ENCODE measurements at regions not wholly inside any gene's neighbourhood (a gene's known extent, or its start where the extent isn't known, plus 50 kb on each side); places are given as distances from the start of the nearest gene placed in this dataset.

DNA sequence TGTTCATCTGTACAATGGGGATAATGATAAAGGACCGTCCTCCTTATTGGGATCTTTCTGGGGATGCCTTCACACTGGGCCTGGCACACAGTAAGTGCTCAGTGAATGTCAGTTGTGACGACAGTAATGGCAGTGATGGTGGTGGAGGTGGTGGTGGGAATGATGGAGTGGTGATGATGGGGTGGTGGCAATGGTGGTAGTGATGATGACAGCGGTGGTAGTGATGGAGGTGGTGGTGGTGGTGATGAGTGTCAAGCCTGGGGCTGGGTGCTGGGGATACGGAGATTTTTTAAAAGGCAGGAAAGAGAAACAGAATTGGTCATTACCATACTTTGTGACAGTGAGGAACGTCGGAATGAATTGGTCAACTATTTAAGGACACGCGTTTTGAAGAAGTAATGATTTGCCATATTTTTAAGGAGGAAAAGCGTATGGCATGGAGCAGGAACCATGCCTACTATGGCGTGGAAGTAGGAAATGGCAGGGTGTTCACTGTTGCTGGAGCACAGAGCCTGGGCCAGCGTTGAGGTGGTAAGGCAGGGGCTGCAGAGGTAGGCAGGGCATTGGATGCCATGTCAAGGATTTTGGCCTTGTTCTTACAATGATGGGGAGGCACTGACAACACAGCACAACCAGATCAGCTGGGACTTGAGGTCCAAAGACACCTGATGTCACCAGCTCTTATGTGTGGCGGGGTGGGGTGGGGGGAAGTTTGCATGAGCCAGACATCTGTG lies 128.7 kb downstream of the ACTL8 start:
- TF ChIP-seq, protein P1, sequence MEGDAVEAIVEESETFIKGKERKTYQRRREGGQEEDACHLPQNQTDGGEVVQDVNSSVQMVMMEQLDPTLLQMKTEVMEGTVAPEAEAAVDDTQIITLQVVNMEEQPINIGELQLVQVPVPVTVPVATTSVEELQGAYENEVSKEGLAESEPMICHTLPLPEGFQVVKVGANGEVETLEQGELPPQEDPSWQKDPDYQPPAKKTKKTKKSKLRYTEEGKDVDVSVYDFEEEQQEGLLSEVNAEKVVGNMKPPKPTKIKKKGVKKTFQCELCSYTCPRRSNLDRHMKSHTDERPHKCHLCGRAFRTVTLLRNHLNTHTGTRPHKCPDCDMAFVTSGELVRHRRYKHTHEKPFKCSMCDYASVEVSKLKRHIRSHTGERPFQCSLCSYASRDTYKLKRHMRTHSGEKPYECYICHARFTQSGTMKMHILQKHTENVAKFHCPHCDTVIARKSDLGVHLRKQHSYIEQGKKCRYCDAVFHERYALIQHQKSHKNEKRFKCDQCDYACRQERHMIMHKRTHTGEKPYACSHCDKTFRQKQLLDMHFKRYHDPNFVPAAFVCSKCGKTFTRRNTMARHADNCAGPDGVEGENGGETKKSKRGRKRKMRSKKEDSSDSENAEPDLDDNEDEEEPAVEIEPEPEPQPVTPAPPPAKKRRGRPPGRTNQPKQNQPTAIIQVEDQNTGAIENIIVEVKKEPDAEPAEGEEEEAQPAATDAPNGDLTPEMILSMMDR (conservative IDR thresholded peaks at IDR 0.05; ENCODE audit: control insufficient read depth, insufficient read depth, low read depth, low read length): no peak
- DNase-seq (ENCODE audit: low read depth): no peak
- H3K4me3 ChIP-seq (ENCODE audit: control insufficient read depth, low read depth, low read length): no peak overlapping the region

- no peak overlapping the region for H3K4me3 ChIP-seq (ENCODE audit: control insufficient read depth, low read depth, low read length)
- no peak for DNase-seq (ENCODE audit: low read depth)
- TF ChIP-seq, protein P1 (conservative IDR thresholded peaks at IDR 0.05; ENCODE audit: control insufficient read depth, insufficient read depth, low read depth, low read length): no peak
These were observed 130.7 kb downstream of the ACTL8 start for GRCh38 chr1:17885663-17886320.

GRCh38 chr1:17886386-17886785 lies 131.3 kb downstream of the ACTL8 start:
- no peak for DNase-seq (ENCODE audit: low read depth)
- no peak overlapping the region for H3K4me3 ChIP-seq (ENCODE audit: control insufficient read depth, low read depth, low read length)
- TF ChIP-seq, protein P1 (conservative IDR thresholded peaks at IDR 0.05; ENCODE audit: control insufficient read depth, insufficient read depth, low read depth, low read length): no peak

DNA sequence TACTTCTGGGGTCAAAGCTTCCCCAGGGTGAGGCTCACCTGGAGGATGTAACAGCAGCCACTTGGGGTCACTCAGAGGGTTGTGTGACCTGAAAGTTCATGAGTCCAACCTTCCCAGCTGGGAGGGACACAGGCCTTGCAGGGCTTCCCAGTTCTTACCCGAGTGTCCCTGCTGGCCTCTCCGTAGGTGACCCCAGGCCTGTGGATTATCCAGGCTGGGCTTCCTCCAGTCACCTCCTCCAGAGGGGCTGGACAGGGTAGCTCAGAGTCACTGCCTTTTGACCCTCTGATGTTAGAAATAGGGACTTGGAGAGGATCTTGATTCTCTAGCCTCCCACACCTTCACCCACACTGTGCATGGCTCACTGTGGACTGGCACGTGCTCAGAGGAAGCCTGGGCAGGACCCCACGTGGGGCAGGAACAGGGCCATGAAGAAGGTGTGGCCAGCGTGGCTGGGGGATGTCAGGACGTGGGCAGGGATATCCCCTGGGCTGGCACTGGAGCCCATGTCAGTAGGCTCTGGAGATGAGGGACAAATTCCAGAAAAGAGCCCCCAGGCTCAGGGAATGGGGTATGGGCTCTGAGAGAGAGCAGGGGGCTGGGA lies 131.8 kb downstream of the ACTL8 start:
- TF ChIP-seq, protein P1 (conservative IDR thresholded peaks at IDR 0.05; ENCODE audit: control insufficient read depth, insufficient read depth, low read depth, low read length): no peak
- H3K4me3 ChIP-seq (ENCODE audit: control insufficient read depth, low read depth, low read length): no peak overlapping the region
- DNase-seq (ENCODE audit: low read depth): no peak

- TF ChIP-seq, protein P1 (conservative IDR thresholded peaks at IDR 0.05; ENCODE audit: control insufficient read depth, insufficient read depth, low read depth, low read length): no peak
- DNase-seq (ENCODE audit: low read depth): no peak
These were observed 132.7 kb downstream of the ACTL8 start for GRCh38 chr1:17887661-17888371.

DNA sequence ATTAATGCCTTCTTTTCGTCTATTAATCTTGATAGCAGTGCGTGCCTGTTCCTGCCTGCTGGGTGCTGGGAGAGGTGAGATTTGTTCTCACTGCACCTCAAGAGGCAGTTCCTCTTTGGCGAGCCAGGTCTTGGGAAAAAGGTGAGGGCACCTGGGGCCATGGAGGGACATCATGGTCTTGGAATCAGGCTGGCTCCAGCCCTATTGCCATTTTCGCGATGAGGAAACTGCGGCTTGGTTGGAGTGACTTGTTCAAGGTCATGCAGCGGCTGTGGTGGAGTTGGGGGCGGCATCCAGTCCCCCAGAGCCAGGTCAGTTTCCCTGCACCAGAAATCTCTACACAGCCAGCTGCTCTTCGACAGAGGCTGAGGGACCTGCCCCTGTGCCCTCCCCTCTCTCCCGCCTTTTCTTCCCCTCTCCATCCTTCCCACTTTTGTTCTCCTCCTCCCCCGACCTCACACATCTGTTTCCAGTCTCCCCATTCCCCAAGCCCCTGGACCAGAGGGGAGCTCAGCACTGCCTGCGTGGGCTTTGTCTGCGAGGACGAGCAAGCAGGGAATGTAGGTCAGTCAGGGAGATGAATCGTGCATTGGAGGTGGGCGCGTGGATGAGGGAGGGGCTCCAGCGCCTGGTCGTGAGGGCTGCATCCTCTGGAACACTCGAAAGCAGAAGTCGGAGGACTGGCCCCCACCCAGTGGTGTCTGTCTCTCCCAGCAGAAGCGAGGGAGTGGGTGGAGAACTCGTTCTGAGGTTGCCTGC lies 135.1 kb downstream of the ACTL8 start:
- TF ChIP-seq, protein P1 (conservative IDR thresholded peaks at IDR 0.05; ENCODE audit: control insufficient read depth, insufficient read depth, low read depth, low read length): no peak

More at GRCh38 chr1:17887661-17888371, 132.7 kb downstream of the ACTL8 start:
- no peak overlapping the region for H3K4me3 ChIP-seq (ENCODE audit: control insufficient read depth, low read depth, low read length)

More for the DNA sequence above, 135.1 kb downstream of the ACTL8 start:
- no peak for DNase-seq (ENCODE audit: low read depth)
- no peak overlapping the region for H3K4me3 ChIP-seq (ENCODE audit: control insufficient read depth, low read depth, low read length)

All from fibroblast of mammary gland (primary cell).